ENCODE measurements at regions not wholly inside any gene's neighbourhood (a gene's known extent, or its start where the extent isn't known, plus 50 kb on each side); places are given as distances from the start of the nearest gene placed in this dataset.

GRCh38 chr15:61700803-61701202 is 359.4 kb downstream of the VPS13C start:
- TF ChIP-seq, protein P1, sequence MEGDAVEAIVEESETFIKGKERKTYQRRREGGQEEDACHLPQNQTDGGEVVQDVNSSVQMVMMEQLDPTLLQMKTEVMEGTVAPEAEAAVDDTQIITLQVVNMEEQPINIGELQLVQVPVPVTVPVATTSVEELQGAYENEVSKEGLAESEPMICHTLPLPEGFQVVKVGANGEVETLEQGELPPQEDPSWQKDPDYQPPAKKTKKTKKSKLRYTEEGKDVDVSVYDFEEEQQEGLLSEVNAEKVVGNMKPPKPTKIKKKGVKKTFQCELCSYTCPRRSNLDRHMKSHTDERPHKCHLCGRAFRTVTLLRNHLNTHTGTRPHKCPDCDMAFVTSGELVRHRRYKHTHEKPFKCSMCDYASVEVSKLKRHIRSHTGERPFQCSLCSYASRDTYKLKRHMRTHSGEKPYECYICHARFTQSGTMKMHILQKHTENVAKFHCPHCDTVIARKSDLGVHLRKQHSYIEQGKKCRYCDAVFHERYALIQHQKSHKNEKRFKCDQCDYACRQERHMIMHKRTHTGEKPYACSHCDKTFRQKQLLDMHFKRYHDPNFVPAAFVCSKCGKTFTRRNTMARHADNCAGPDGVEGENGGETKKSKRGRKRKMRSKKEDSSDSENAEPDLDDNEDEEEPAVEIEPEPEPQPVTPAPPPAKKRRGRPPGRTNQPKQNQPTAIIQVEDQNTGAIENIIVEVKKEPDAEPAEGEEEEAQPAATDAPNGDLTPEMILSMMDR (IDR thresholded peaks at IDR 0.05) = no peak
- no peaks in the 10 kb centered on the region for H3K4me1 ChIP-seq

GRCh38 chr15:61697796-61698195 is 362.5 kb downstream of the VPS13C start:
- Histone ChIP-seq H3K9me3 (no peaks in the 10 kb centered on the region), H3K4me1 (no peaks in the 10 kb centered on the region), H3K4me3 (no peak overlapping the region), H3K27me3 (no peaks in the 10 kb centered on the region), H3K9ac (ENCODE audit: low read depth in 2 of 2, low read length in 2 of 2) (no peak overlapping the region), H3K27ac (no peak overlapping the region), H3K36me3 (no peaks in the 10 kb centered on the region)
- DNase-seq = no peak
- intact Hi-C loops (cut with DNase I) = loop anchor here (10.0 kb wide), 1 partner anchor 137 kb away; no protein-coding TSS in a partner anchor
- TF ChIP-seq, protein P1 (IDR thresholded peaks at IDR 0.05) = no peak

More at GRCh38 chr15:61700803-61701202, 359.4 kb downstream of the VPS13C start:
- intact Hi-C loops (cut with DNase I) = no loop called here
- Histone ChIP-seq H3K27me3 (no peaks in the 10 kb centered on the region), H3K9ac (ENCODE audit: low read depth in 2 of 2, low read length in 2 of 2) (no peak overlapping the region), H3K36me3 (no peaks in the 10 kb centered on the region), H3K9me3 (no peaks in the 10 kb centered on the region), H3K4me3 (no peak overlapping the region), H3K27ac (no peak overlapping the region)
- DNase-seq = no peak

DNA sequence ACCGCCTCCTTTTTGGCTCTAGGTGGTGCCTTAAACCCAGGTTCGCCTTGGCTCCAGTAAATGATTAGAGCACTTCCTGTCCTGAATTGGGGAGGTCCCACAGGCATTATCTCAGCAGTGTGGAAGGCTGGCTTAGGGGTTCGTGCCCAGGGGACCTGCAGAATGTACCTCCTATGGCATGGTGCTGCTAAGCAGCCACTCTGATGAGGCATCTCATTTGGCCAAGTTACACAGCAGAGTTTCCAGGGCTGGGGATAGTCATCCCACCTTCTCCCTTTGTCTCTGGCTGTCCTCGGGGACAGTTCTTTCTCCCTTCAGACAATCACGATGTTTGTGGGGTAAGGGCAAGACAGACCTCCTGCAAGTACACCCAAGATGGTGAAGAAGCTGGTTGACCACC is 371.2 kb downstream of the VPS13C start:
- DNase-seq = no peak
- Histone ChIP-seq H3K27ac (no peak overlapping the region), H3K4me1 (no peaks in the 10 kb centered on the region), H3K36me3 (no peaks in the 10 kb centered on the region), H3K27me3 (no peaks in the 10 kb centered on the region), H3K9me3 (no peaks in the 10 kb centered on the region), H3K4me3 (no peak overlapping the region), H3K9ac (ENCODE audit: low read depth in 2 of 2, low read length in 2 of 2) (no peak overlapping the region)
- TF ChIP-seq, protein P1 (IDR thresholded peaks at IDR 0.05) = no peak
- intact Hi-C loops (cut with DNase I) = no loop called here

GRCh38 chr15:61687651-61688050 is 372.6 kb downstream of the VPS13C start:
- no peak overlapping the region for H3K4me3 ChIP-seq
- H3K9ac ChIP-seq (ENCODE audit: low read depth in 2 of 2, low read length in 2 of 2) = no peak overlapping the region
- no peaks in the 10 kb centered on the region for H3K36me3 ChIP-seq
- H3K27me3 ChIP-seq = no peaks in the 10 kb centered on the region
- H3K4me1 ChIP-seq = no peaks in the 10 kb centered on the region
- intact Hi-C loops (cut with DNase I) = no loop called here
- TF ChIP-seq, protein P1 (IDR thresholded peaks at IDR 0.05) = no peak
- no peaks in the 10 kb centered on the region for H3K9me3 ChIP-seq
- DNase-seq = no peak
- H3K27ac ChIP-seq = no peak overlapping the region

GRCh38 chr15:61687124-61687523 is 373.1 kb downstream of the VPS13C start:
- TF ChIP-seq, protein P1 (IDR thresholded peaks at IDR 0.05) = no peak
- Histone ChIP-seq H3K36me3 (no peaks in the 10 kb centered on the region), H3K27me3 (no peaks in the 10 kb centered on the region), H3K4me1 (no peaks in the 10 kb centered on the region), H3K9ac (ENCODE audit: low read depth in 2 of 2, low read length in 2 of 2) (no peak overlapping the region), H3K9me3 (no peaks in the 10 kb centered on the region), H3K4me3 (no peak overlapping the region), H3K27ac (no peak overlapping the region)
- DNase-seq = no peak
- intact Hi-C loops (cut with DNase I) = no loop called here

DNA sequence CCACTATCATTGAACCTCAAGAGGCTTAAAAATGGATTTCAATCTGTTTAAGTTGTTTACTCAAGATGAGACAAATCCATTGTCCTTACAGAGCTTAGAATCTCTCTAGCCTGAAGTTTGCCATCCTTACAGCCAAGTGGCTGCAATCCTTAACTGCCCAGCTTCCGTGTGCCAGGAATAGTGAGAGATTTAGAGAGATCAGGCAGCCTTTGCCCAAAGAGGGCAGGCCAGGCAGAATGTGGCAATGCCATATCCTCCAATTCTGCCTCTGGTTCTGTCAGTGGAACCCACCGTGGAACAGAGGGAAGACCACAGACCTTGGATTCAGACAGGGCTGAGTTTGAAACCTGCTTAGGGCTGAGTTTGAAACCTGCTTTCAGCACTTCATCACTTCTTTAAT is 374.3 kb downstream of the VPS13C start:
- Histone ChIP-seq H3K4me1 (no peaks in the 10 kb centered on the region), H3K27ac (no peak overlapping the region)
- intact Hi-C loops (cut with DNase I) = no loop called here

More for the DNA sequence above, 374.3 kb downstream of the VPS13C start:
- Histone ChIP-seq H3K27me3 (no peaks in the 10 kb centered on the region), H3K9me3 (no peaks in the 10 kb centered on the region), H3K9ac (ENCODE audit: low read depth in 2 of 2, low read length in 2 of 2) (no peak overlapping the region), H3K4me3 (no peak overlapping the region), H3K36me3 (no peaks in the 10 kb centered on the region)
- DNase-seq = no peak
- TF ChIP-seq, protein P1 (IDR thresholded peaks at IDR 0.05) = no peak
